SK-N-SH treated with all-trans-retinoic acid at 6 μM for 48 hours (cell line): ENCODE measurements at regions not wholly inside any gene's neighbourhood (a gene's known extent, or its start where the extent isn't known, plus 50 kb on each side); places are given as distances from the start of the nearest gene placed in this dataset.

Experiments used
- PPARA ChIP-seq: fragments of 250-450 bp; sonication (Bioruptor Pico); IDR thresholded peaks from 2 replicates; pipeline ENCODE4 v1.5.0; 2020; ENCODE audit warnings: mild to moderate bottlenecking, borderline replicate concordance
- ZNF8 ChIP-seq: fragments of 450-650 bp; formaldehyde crosslinking; IDR thresholded peaks from 2 replicates; pipeline ENCODE4 v1.5.0; 2020; ENCODE audit warnings: mild to moderate bottlenecking, moderate library complexity

DNA sequence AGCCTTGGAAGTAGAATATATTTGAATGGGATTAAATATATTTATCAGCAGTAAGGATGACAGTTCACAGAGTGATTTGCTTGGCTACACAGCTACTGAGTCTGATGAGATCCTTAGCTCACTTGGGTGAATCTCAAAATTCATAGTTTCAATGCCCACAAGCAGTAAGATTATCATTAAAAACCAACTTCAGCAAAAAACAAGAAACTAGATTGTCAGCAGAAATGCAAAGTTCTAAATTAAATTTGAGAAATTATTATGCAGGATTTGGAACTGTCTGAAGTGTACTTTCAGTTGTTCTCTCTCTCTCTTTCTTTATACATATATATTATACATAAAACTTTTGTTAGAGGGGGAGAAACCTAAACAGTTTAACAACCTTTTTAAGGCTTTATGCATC is 288.8 kb upstream of the SASH1 start:
- TF ChIP-seq PPARA (CRISPR knock-in tag) (no peak), ZNF8 (CRISPR knock-in tag) (no peak)
